ENCODE measurements at regions not wholly inside any gene's neighbourhood (a gene's known extent, or its start where the extent isn't known, plus 50 kb on each side); places are given as distances from the start of the nearest gene placed in this dataset.
"Not testable (repeated sequence)": the region's sequence is repeated elsewhere in the genome, so short reads cannot be mapped to it uniquely, and the experiment has no call there.

GRCh38 chrY:18906198-18906597 lies 132.7 kb upstream of the HSFY2 start:
- DNase-seq: not testable (repeated sequence)

GRCh38 chrY:18904296-18904695 lies 130.8 kb upstream of the HSFY2 start:
- no peak for DNase-seq

GRCh38 chrY:18891994-18892393 lies 118.5 kb upstream of the HSFY2 start:
- no peak for DNase-seq

GRCh38 chrY:18889548-18889947 lies 116.0 kb upstream of the HSFY2 start:
- DNase-seq: no peak

- DNase-seq: no peak
Measured at GRCh38 chrY:18884748-18885147, 111.2 kb upstream of the HSFY2 start.

GRCh38 chrY:18869145-18869544 lies 95.6 kb upstream of the HSFY2 start:
- not testable (repeated sequence) for DNase-seq

- not testable (repeated sequence) for DNase-seq
Measured at GRCh38 chrY:18866887-18867551, 93.5 kb upstream of the HSFY2 start.

- not testable (repeated sequence) for DNase-seq
Measured at GRCh38 chrY:18860856-18861255, 87.3 kb upstream of the HSFY2 start.

- not testable (repeated sequence) for DNase-seq
Measured at GRCh38 chrY:18858484-18859191, 85.1 kb upstream of the HSFY2 start.

GRCh38 chrY:18855184-18855583 lies 81.6 kb upstream of the HSFY2 start:
- not testable (repeated sequence) for DNase-seq

GRCh38 chrY:18853323-18853722 lies 79.8 kb upstream of the HSFY2 start:
- DNase-seq: not testable (repeated sequence)

GRCh38 chrY:18836643-18837042 lies 63.1 kb upstream of the HSFY2 start:
- not testable (repeated sequence) for DNase-seq
